ENCODE measurements at regions not wholly inside any gene's neighbourhood (a gene's known extent, or its start where the extent isn't known, plus 50 kb on each side); places are given as distances from the start of the nearest gene placed in this dataset.

DNA sequence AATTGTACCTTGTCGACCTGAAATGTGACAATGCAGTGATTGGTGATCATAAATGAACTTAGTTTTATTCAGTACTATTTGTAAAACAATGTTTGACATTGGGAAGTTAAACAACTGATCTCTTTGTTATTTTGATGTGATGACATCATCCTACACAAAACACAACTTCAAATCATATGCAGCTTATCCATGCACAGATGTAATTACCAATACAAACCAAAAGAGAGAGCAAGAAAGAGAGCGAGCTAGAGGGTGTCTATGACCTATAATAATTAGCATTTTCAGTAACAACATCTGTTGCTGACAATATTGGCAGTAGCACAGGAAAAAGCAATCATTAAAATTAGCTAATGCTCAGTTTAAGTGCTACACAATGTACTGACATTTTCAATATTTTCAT lies 320.9 kb downstream of the UTRN start:
- peak; percentile 36 for FAIRE-seq
- H4K91ac ChIP-seq (replicated peaks; ENCODE audit: insufficient read length, low read length), result no peak overlapping the region
- no peak overlapping the region for H2BK120ac ChIP-seq (replicated peaks; ENCODE audit: low read depth, low read length)
- H3K4me3 ChIP-seq (ENCODE audit: extremely low read depth in 1 of 4, insufficient read depth in 2 of 4, low read depth in 3 of 4, low read length in 4 of 4), result no peak overlapping the region
- no peak overlapping the region for H3K56ac ChIP-seq (replicated peaks; ENCODE audit: insufficient read length, low read depth, low read length)
- H3K14ac ChIP-seq (ENCODE audit: insufficient read length), result no peak overlapping the region
- no peaks in the 10 kb centered on the region; the same call in 1 of the 2 replicates for H3K79me1 ChIP-seq (ENCODE audit: low read depth, low read length)
- no peak overlapping the region for H2AK5ac ChIP-seq (ENCODE audit: low read depth, low read length)
- H3K4me1 ChIP-seq (replicated peaks in 1 of 4; ENCODE audit: control insufficient read depth in 3 of 4, insufficient read depth in 4 of 4, low read length in 3 of 4), result peaks cover 0 to 12% (median 4%) of the 10 kb centered on the region in 4 experiments; a peak in 4 of 7 replicates
- H4K20me1 ChIP-seq (replicated peaks in 1 of 2; ENCODE audit: control insufficient read depth in 1 of 2, insufficient read depth in 2 of 2, low read length in 2 of 2), result no peaks in the 10 kb centered on the region
- WGBS, 2 experiments (ENCODE audit: extremely low coverage in 1 of 2, insufficient coverage in 1 of 2, insufficient read length in 1 of 2, insufficient replicate concordance in 2 of 2, low coverage in 1 of 2, low lambda C conversion rate in 2 of 2, missing lambda C conversion rate in 1 of 2), result 62% methylated on average over 2 of the region's 2 CpGs; no CpG with 5 or more reads in 1 of the 2 experiments
- no peak overlapping the region for H3K18ac ChIP-seq (ENCODE audit: extremely low read depth, low read length)
- no peak overlapping the region for H2BK5ac ChIP-seq (ENCODE audit: low read depth, low read length)
- no peaks in the 10 kb centered on the region; a peak in 1 of 4 replicates for H3K9me3 ChIP-seq (ENCODE audit: insufficient read depth in 2 of 2, low read depth in 1 of 2, low read length in 1 of 2)
- no peak overlapping the region for H3K4me2 ChIP-seq (ENCODE audit: insufficient read depth in 1 of 2, low read depth in 2 of 2, low read length in 2 of 2)
- DNase-seq (ENCODE audit: low read depth in 1 of 2, low spot score in 2 of 2), result no peak
- H2BK12ac ChIP-seq (ENCODE audit: low read depth, low read length), result no peak overlapping the region
- TF ChIP-seq EGR1 (IDR thresholded peaks at IDR 0.05; ENCODE audit: borderline replicate concordance, low read depth, low read length), result no peak
- TF ChIP-seq CHD2 (IDR thresholded peaks at IDR 0.05; ENCODE audit: low read length), result no peak
- no peak for TF ChIP-seq POLR2A (IDR thresholded peaks at IDR 0.05; ENCODE audit: control extremely low read depth in 1 of 2, low read depth in 2 of 2, low read length in 2 of 2)
- TF ChIP-seq RAD21 (IDR thresholded peaks at IDR 0.05 in 1 of 2, conservative IDR thresholded peaks at IDR 0.05 in 1 of 2; ENCODE audit: low read depth in 2 of 2, low read length in 2 of 2), result no peak
- peak; percentile 66 for TF ChIP-seq JUND (IDR thresholded peaks at IDR 0.05; ENCODE audit: low read length)
- peaks cover 0 to 28% of the 10 kb centered on the region in 2 experiments; a peak in 3 of 4 replicates for H3K79me2 ChIP-seq (ENCODE audit: control insufficient read depth in 1 of 2, insufficient read depth in 2 of 2, low read length in 2 of 2)
- peaks cover 0 to 31% (median 3%) of the 10 kb centered on the region in 4 experiments; a peak in 3 of 8 replicates for H3K36me3 ChIP-seq (ENCODE audit: control insufficient read depth in 2 of 4, insufficient read depth in 4 of 4, low read length in 3 of 4)
- no peak overlapping the region for H2BK15ac ChIP-seq (ENCODE audit: low read length)
- no peak overlapping the region for H3K9ac ChIP-seq (replicated peaks in 1 of 4; ENCODE audit: extremely low read depth in 1 of 4, low read depth in 3 of 4, low read length in 3 of 4)
- no peaks in the 10 kb centered on the region for H3K23me2 ChIP-seq (ENCODE audit: low read depth, low read length)
- H3K27ac ChIP-seq (ENCODE audit: low read depth, low read length), result no peak overlapping the region
- ChIA-PET CTCF (ENCODE audit: partially characterized antibody) (interaction anchor here (1.3 kb wide), 1 partner anchor 23 kb away, joined by 3 read pairs; no protein-coding TSS in a partner anchor), POLR2A (ENCODE audit: partially characterized antibody) (no interaction called here)
- no peak overlapping the region for H3K4ac ChIP-seq (replicated peaks; ENCODE audit: insufficient read length, low read depth, low read length)
- H4K8ac ChIP-seq (ENCODE audit: extremely low read depth, insufficient read depth, low read length), result no peak overlapping the region
- H3K27me3 ChIP-seq (replicated peaks in 1 of 4; ENCODE audit: control insufficient read depth in 3 of 4, extremely low read depth in 1 of 4, insufficient read depth in 3 of 4, low read length in 3 of 4), result no peaks in the 10 kb centered on the region
- no peak overlapping the region for H2AFZ ChIP-seq (ENCODE audit: low read length)
- H4K5ac ChIP-seq (ENCODE audit: insufficient read length, low read depth, low read length), result peak overlapping the region; percentile 80
- no peak overlapping the region for H2BK20ac ChIP-seq (ENCODE audit: low read length)
- H3K23ac ChIP-seq (ENCODE audit: insufficient read length), result no peak overlapping the region

Measured in H1 (cell line).